Fibroblast of lung (primary cell): ENCODE measurements at regions not wholly inside any gene's neighbourhood (a gene's known extent, or its start where the extent isn't known, plus 50 kb on each side); places are given as distances from the start of the nearest gene placed in this dataset.

Experiments
- DNase-seq, 2 donors: peaks; one replicate each; pipeline versions ENCODE4 v3.0.0 to v3.0.0-alpha.2; 2010; ENCODE audit warnings: low read depth in 2 of 2
- H2AFZ ChIP-seq: 2 replicates; pipeline ENCODE4 v1.5.1; 2012; ENCODE audit warnings: low read length, control low read depth, inconsistent platforms
- H3K27ac ChIP-seq: 2 replicates; pipeline ENCODE4 v1.5.1; 2011; ENCODE audit warnings: low read length, control low read depth; ENCODE audit not compliant: insufficient read depth
- H3K27me3 ChIP-seq: 2 replicates; pipeline ENCODE4 v1.5.1; 2011; ENCODE audit warnings: mild to moderate bottlenecking, low read length; ENCODE audit not compliant: control insufficient read depth, insufficient read depth
- H3K36me3 ChIP-seq: 2 replicates; pipeline ENCODE4 v1.5.1; 2011; ENCODE audit warnings: low read length; ENCODE audit not compliant: control insufficient read depth, insufficient read depth
- H3K4me1 ChIP-seq: 2 replicates; pipeline ENCODE4 v1.5.1; 2011; ENCODE audit warnings: low read length; ENCODE audit not compliant: control insufficient read depth, insufficient read depth; ENCODE audit errors: extremely low read depth
- H3K4me2 ChIP-seq: 2 replicates; pipeline ENCODE4 v1.5.1; 2011; ENCODE audit warnings: low read length, control low read depth; ENCODE audit not compliant: insufficient read depth; ENCODE audit errors: extremely low read depth
- H3K4me3 ChIP-seq, 4 experiments: fragments of 200-600 bp in 1 of 4; sonication (generic) in 1 of 4; replicated peaks in 1 of 4; 2 replicates each; pipeline ENCODE4 v1.5.1; 2011 to 2016; ENCODE audit warnings: low read length in 4 of 4, low read depth in 3 of 4, mild to moderate bottlenecking in 3 of 4, control low read depth in 2 of 4, inconsistent platforms in 1 of 4, mixed read lengths in 1 of 4; ENCODE audit not compliant: insufficient read depth in 1 of 4; ENCODE audit errors: control extremely low read depth in 1 of 4
- H3K79me2 ChIP-seq: 2 replicates; pipeline ENCODE4 v1.5.1; 2012; ENCODE audit warnings: mild to moderate bottlenecking, low read length, inconsistent platforms; ENCODE audit not compliant: control insufficient read depth, insufficient read depth
- H3K9ac ChIP-seq: 2 replicates; pipeline ENCODE4 v1.5.1; 2011; ENCODE audit warnings: mild to moderate bottlenecking, low read length, control low read depth; ENCODE audit not compliant: insufficient read depth
- H3K9me3 ChIP-seq: 2 replicates; pipeline ENCODE4 v1.5.1; 2012; ENCODE audit warnings: low read depth, low read length; ENCODE audit not compliant: control insufficient read depth, insufficient read depth
- H4K20me1 ChIP-seq: 2 replicates; pipeline ENCODE4 v1.5.1; 2011; ENCODE audit warnings: low read length; ENCODE audit not compliant: control insufficient read depth, insufficient read depth; ENCODE audit errors: extremely low read depth
- EZH2 ChIP-seq: IDR thresholded peaks from 2 replicates; pipeline ENCODE4 v1.5.1; 2012; ENCODE audit warnings: low read length, control low read depth, mild to moderate bottlenecking; ENCODE audit errors: missing control alignments
- TF ChIP-seq, protein P1 (sequence below), 2 donors: IDR thresholded peaks in 1 of 2; conservative IDR thresholded peaks in 1 of 2; 1 replicate in 1 of 2; 2 replicates in 1 of 2; pipeline ENCODE4 v1.5.1; 2011 to 2012; ENCODE audit warnings: low read length in 2 of 2, control low read depth in 1 of 2, inconsistent platforms in 1 of 2, low read depth in 1 of 2, mild to moderate bottlenecking in 1 of 2

DNA sequence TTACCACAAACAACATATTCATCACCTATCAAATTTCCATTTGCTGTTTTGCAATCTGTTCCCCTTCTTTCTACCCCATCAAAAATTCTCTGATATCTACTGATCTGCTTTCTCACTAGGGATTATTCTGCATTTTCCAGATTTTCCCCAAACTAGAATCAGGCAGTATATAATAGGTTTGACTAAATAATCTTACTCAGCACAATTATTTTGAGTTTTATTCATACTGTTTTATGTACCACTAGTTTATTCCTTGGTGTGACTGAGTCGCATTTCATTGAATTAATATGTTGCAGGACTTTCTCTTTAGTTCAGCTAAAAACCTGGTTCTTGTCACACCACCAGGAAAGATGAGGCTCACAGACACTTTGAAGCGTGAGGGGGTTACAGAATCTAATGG lies 131.4 kb downstream of the CYLC2 start:
- H2AFZ ChIP-seq: no peak overlapping the region
- no peak overlapping the region for H3K4me3 ChIP-seq
- H3K27me3 ChIP-seq: no peaks in the 10 kb centered on the region
- H3K79me2 ChIP-seq: no peaks in the 10 kb centered on the region
- no peaks in the 10 kb centered on the region for H3K9me3 ChIP-seq
- no peak for TF ChIP-seq EZH2
- TF ChIP-seq, protein P1, sequence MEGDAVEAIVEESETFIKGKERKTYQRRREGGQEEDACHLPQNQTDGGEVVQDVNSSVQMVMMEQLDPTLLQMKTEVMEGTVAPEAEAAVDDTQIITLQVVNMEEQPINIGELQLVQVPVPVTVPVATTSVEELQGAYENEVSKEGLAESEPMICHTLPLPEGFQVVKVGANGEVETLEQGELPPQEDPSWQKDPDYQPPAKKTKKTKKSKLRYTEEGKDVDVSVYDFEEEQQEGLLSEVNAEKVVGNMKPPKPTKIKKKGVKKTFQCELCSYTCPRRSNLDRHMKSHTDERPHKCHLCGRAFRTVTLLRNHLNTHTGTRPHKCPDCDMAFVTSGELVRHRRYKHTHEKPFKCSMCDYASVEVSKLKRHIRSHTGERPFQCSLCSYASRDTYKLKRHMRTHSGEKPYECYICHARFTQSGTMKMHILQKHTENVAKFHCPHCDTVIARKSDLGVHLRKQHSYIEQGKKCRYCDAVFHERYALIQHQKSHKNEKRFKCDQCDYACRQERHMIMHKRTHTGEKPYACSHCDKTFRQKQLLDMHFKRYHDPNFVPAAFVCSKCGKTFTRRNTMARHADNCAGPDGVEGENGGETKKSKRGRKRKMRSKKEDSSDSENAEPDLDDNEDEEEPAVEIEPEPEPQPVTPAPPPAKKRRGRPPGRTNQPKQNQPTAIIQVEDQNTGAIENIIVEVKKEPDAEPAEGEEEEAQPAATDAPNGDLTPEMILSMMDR (conservative IDR thresholded peaks at IDR 0.05 in 1 of 2, IDR thresholded peaks at IDR 0.05 in 1 of 2; ENCODE audit: low read depth in 1 of 2, low read length in 2 of 2): no peak
- no peaks in the 10 kb centered on the region for H4K20me1 ChIP-seq
- no peak for DNase-seq
- H3K9ac ChIP-seq: no peak overlapping the region
- H3K36me3 ChIP-seq: no peaks in the 10 kb centered on the region
- H3K27ac ChIP-seq: no peak overlapping the region
- H3K4me2 ChIP-seq: no peak overlapping the region
- H3K4me1 ChIP-seq: no peaks in the 10 kb centered on the region

DNA sequence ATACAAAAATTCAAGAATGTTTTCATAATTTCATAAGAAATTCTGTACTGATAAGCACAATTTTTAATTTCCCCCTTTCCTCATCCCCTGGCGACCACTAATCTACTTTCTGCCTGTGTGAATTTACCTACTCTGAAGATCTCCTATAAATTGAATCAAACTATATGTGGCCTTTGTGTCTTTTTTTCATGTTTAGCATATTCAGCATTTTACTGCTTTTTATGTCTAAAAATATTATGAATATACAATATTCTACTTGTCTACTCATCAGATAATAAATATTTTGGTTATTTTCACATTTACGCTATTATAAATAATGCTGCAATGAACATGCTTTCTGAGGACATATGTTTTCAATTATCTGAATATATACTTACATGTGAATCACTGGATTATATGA lies 144.8 kb downstream of the CYLC2 start:
- Histone ChIP-seq H3K36me3 (no peaks in the 10 kb centered on the region), H3K4me2 (no peak overlapping the region), H3K27me3 (no peaks in the 10 kb centered on the region), H3K9ac (no peak overlapping the region), H3K4me1 (no peaks in the 10 kb centered on the region), H3K79me2 (no peaks in the 10 kb centered on the region), H3K4me3 (no peak overlapping the region), H3K27ac (no peak overlapping the region), H2AFZ (no peak overlapping the region), H4K20me1 (no peaks in the 10 kb centered on the region), H3K9me3 (no peaks in the 10 kb centered on the region)
- no peak for DNase-seq
- no peak for TF ChIP-seq EZH2
- TF ChIP-seq, protein P1 (conservative IDR thresholded peaks at IDR 0.05 in 1 of 2, IDR thresholded peaks at IDR 0.05 in 1 of 2; ENCODE audit: low read depth in 1 of 2, low read length in 2 of 2): no peak

DNA sequence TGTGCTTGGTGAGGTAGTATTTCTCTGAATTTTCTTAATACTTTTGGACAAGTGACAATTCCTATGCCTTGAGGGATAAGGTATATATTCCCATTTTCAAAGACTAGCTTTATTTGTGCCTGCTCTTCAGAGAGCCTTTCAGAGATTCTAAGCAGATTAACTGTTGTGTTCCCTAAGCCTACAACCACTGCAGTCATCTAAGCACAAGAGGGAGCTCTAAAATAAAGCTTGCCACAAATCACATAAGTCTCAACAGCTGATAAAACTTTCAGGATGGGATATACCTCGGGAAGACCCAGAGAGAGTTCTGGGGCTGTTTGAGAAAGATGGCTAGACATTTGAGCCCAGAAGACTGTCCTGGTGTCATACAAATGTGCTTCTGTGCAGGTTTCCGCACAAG lies 157.3 kb downstream of the CYLC2 start:
- no peak overlapping the region for H3K9ac ChIP-seq
- H3K4me2 ChIP-seq: no peak overlapping the region
- DNase-seq: no peak
- TF ChIP-seq, protein P1 (conservative IDR thresholded peaks at IDR 0.05 in 1 of 2, IDR thresholded peaks at IDR 0.05 in 1 of 2; ENCODE audit: low read depth in 1 of 2, low read length in 2 of 2): no peak
- no peak for TF ChIP-seq EZH2
- H3K9me3 ChIP-seq: no peaks in the 10 kb centered on the region
- H3K36me3 ChIP-seq: no peaks in the 10 kb centered on the region
- H3K4me3 ChIP-seq: no peak overlapping the region
- H3K4me1 ChIP-seq: no peaks in the 10 kb centered on the region
- no peaks in the 10 kb centered on the region for H3K79me2 ChIP-seq
- no peaks in the 10 kb centered on the region for H4K20me1 ChIP-seq
- H3K27me3 ChIP-seq: no peaks in the 10 kb centered on the region
- no peak overlapping the region for H2AFZ ChIP-seq
- no peak overlapping the region for H3K27ac ChIP-seq
